Transverse colon (tissue), 4 donors: ENCODE measurements at regions not wholly inside any gene's neighbourhood (a gene's known extent, or its start where the extent isn't known, plus 50 kb on each side); places are given as distances from the start of the nearest gene placed in this dataset.

Experiments used
- DNase-seq: peaks from one replicate; pipeline ENCODE4 v3.0.0-alpha.2; 2019
- H3K27ac ChIP-seq, 4 donors: fragments of 200-600 bp; sonication (generic); 2 replicates each; pipeline ENCODE4 v1.5.1; 2016 to 2018; ENCODE audit warnings: inconsistent platforms in 4 of 4
- H3K27me3 ChIP-seq: fragments of 200-600 bp; sonication (generic); 2 replicates; pipeline ENCODE4 v1.5.1; 2017; ENCODE audit warnings: inconsistent platforms
- H3K36me3 ChIP-seq, 4 donors: fragments of 200-600 bp; sonication (generic); 2 replicates each; pipeline ENCODE4 v1.5.1; 2017 to 2019; ENCODE audit warnings: inconsistent platforms in 4 of 4
- H3K4me1 ChIP-seq, 4 donors: fragments of 200-600 bp; sonication (generic); 2 replicates each; pipeline ENCODE4 v1.5.1; 2017 to 2020; ENCODE audit warnings: inconsistent platforms in 4 of 4
- H3K4me3 ChIP-seq, 4 donors: fragments of 200-600 bp; sonication (generic); 1 replicate in 1 of 4; 2 replicates in 3 of 4; pipeline versions ENCODE4 v1.5.1 to v1.6.1; 2017 to 2019; ENCODE audit warnings: inconsistent platforms in 4 of 4
- H3K9me3 ChIP-seq, 2 donors: fragments of 200-600 bp; sonication (generic); 2 replicates each; pipeline ENCODE4 v1.5.1; 2017 to 2019; ENCODE audit warnings: inconsistent platforms in 2 of 2
- CTCF ChIP-seq, 5 experiments: fragments of 200-600 bp in 3 of 5; fragments of 450-650 bp in 2 of 5; sonication (generic) in 3 of 5; IDR thresholded peaks; 1 replicate in 2 of 5; 2 replicates in 3 of 5; pipeline ENCODE4 v1.5.1; 2016 to 2017; ENCODE audit warnings: antibody characterized with exemption in 5 of 5, inconsistent platforms in 3 of 5, mild to moderate bottlenecking in 2 of 5, moderate library complexity in 1 of 5
- EP300 ChIP-seq: sonication (generic); formaldehyde crosslinking; IDR thresholded peaks from one replicate; pipeline ENCODE4 v1.6.1; 2017; ENCODE audit warnings: antibody characterized with exemption, low read depth
- POLR2A ChIP-seq: fragments of 450-650 bp; IDR thresholded peaks from one replicate; pipeline ENCODE4 v1.6.1; 2016; ENCODE audit warnings: antibody characterized with exemption, mild to moderate bottlenecking, moderate library complexity
- POLR2AphosphoS5 ChIP-seq, 3 donors: sonication (generic); formaldehyde crosslinking; IDR thresholded peaks; one replicate each; pipeline ENCODE4 v1.6.1; 2016; ENCODE audit warnings: antibody characterized with exemption in 3 of 3
- WGBS, 2 donors: methylation state at CpG; one replicate each; pipeline ENCODE4 v1.1.5; 2018; ENCODE audit warnings: low coverage in 1 of 2; 5-methylcytosine and 5-hydroxymethylcytosine counted together
- in situ Hi-C, 4 donors: fragments of 200-750 bp; cut with MboI; loops; one replicate each; pipeline versions ENCODE4 v1.15.0 to v1.15.1; 2017; ENCODE audit warnings: low sequenced_read_pairs in 3 of 4, low pct_ligation_motif_present in 1 of 4, low pct_unique_long_range_greater_than_20kb in 1 of 4
- intact Hi-C: fragments of 100-400 bp; cut with DNase I; formaldehyde crosslinking; loops from one replicate; pipeline ENCODE4 v1.15.1; 2023; ENCODE audit warnings: low total_unique reads

DNA sequence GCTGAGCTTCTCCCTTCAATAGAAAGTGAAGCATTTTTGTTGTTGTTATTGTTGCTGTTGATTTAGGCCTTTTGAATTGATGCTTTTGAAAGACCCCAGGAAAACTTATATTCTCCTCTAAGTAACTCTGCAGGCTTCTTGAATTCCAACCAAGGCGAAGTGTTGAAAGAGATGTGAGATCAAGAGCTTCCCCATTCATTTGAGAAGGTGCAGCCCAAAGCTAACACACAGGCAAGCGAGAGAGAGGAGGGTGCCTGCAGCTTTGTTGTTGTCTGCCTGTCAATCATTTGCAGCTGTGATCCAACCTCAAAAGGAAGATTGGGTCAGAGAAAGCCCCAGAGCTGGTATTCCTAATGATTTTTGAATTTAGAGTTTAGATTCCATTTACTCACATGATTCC lies 963.6 kb upstream of the CNTNAP5 start:
- 85 to 100% methylated on average over 1 to 2 of the region's 2 CpGs for WGBS, 2 donors
- Histone ChIP-seq H3K4me1 (no peaks in the 10 kb centered on the region), H3K9me3 (no peaks in the 10 kb centered on the region), H3K36me3 (no peaks in the 10 kb centered on the region), H3K27ac (no peak overlapping the region), H3K27me3 (no peaks in the 10 kb centered on the region), H3K4me3 (no peak overlapping the region)
- in situ Hi-C loops: no loop called here
- intact Hi-C loops: no loop called here
- TF ChIP-seq EP300 (no peak), CTCF (IDR thresholded peaks at IDR 0.05) (no peak), POLR2AphosphoS5 (IDR thresholded peaks at IDR 0.05) (no peak), POLR2A (no peak)
- DNase-seq: no peak

DNA sequence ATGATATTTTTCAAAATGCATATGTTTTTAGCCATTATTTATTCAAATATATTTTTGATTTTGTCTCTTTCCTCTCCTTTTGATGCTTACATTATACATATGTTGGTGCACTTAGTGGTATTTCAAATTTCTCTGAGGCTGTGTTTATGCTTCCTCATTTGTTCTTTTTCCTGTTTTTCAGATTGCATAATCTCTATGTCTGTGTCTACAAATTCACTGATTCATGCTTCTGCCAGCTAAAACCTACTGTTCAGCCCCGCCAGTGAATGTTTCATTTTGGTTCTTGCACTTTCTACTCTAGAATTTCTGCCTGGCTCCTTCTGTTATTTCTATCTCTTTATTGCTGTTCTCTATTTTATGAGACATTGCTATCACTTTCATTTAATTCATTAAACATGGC lies 951.7 kb upstream of the CNTNAP5 start:
- Histone ChIP-seq H3K36me3 (no peaks in the 10 kb centered on the region), H3K4me1 (no peaks in the 10 kb centered on the region), H3K9me3 (no peaks in the 10 kb centered on the region), H3K27ac (no peak overlapping the region), H3K27me3 (no peaks in the 10 kb centered on the region), H3K4me3 (no peak overlapping the region)
- no peak for DNase-seq
- intact Hi-C loops: no loop called here
- in situ Hi-C loops: no loop called here
- TF ChIP-seq POLR2A (no peak), CTCF (IDR thresholded peaks at IDR 0.05) (no peak), POLR2AphosphoS5 (IDR thresholded peaks at IDR 0.05) (no peak), EP300 (no peak)
- WGBS, 2 donors: 14 to 19% methylated on average over 1 of the region's 1 CpG

DNA sequence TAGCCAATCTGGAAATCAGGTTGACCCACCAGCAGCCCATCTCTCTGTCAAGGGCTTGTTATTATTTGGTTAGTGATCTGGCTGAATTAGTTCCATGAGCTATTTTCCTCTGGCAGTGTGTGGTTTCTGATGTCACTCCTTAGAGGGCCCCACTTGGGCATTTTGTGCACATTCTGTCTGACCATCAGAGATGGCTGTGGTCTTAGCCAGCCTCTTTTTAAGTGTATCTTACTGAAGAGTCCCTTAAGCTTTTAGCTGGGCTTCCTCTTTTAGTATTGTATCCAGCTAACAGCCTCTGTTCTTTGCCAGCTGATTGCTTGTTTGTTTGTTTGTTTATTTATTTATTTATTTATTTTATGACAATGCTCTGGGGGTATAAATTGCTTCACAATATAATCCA lies 951.1 kb upstream of the CNTNAP5 start:
- intact Hi-C loops: no loop called here
- no peak for DNase-seq
- Histone ChIP-seq H3K27me3 (no peaks in the 10 kb centered on the region), H3K4me3 (no peak overlapping the region), H3K27ac (no peak overlapping the region), H3K4me1 (no peaks in the 10 kb centered on the region), H3K36me3 (no peaks in the 10 kb centered on the region), H3K9me3 (no peaks in the 10 kb centered on the region)
- in situ Hi-C loops: no loop called here
- TF ChIP-seq POLR2A: no peak
- no peak for TF ChIP-seq POLR2AphosphoS5 (IDR thresholded peaks at IDR 0.05)
- no peak for TF ChIP-seq CTCF (IDR thresholded peaks at IDR 0.05)
- no peak for TF ChIP-seq EP300

DNA sequence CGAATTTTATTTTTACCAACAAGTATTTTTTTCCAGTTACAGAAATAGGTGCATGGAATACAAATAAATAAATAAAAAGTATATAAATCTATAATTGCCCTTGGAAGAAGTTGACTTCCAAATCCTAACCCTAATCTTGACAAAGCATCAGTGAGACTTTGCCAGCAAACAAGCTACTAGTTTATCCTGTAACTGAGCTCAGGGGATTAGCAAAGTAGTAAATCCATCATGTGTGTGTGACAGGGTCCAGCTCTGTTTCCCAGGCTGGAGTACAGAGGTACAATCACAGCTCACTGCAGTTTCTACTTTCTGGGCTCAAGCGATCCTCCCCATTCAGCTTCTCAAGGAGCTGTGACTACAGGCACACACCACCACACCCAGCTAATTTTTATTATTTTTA lies 948.0 kb upstream of the CNTNAP5 start:
- intact Hi-C loops: no loop called here
- H3K36me3 ChIP-seq: no peaks in the 10 kb centered on the region
- no peaks in the 10 kb centered on the region for H3K27me3 ChIP-seq
- no peaks in the 10 kb centered on the region for H3K9me3 ChIP-seq
- no peak for DNase-seq
- WGBS, 2 donors: 22 to 50% methylated on average over 1 to 2 of the region's 2 CpGs
- no peak overlapping the region for H3K27ac ChIP-seq
- no peaks in the 10 kb centered on the region for H3K4me1 ChIP-seq
- in situ Hi-C loops: no loop called here
- TF ChIP-seq POLR2A (no peak), POLR2AphosphoS5 (IDR thresholded peaks at IDR 0.05) (no peak)
- H3K4me3 ChIP-seq: no peak overlapping the region

DNA sequence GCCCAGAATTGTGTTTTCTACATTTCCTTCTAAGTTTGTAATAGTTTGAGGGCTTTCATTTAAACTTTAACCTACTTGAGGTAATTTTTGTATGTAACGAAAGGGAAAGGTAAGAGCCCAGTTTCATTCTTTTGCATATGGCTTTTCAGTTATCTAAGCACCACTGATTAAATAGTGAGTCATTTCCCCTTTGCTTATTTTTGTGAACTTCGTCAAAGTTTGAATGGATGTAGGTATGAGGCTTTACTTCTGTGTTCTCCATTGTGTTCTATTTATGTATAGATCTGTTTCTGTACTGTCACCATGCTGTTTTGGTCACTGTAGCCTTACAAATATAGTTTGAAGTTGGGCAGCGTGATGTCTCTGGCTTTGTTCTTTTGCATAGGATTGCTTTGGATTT lies 944.8 kb upstream of the CNTNAP5 start:
- no peak for TF ChIP-seq POLR2AphosphoS5 (IDR thresholded peaks at IDR 0.05)
- TF ChIP-seq EP300: no peak
- TF ChIP-seq CTCF (IDR thresholded peaks at IDR 0.05): no peak
- no peak for TF ChIP-seq POLR2A
- Histone ChIP-seq H3K36me3 (no peaks in the 10 kb centered on the region), H3K4me1 (no peaks in the 10 kb centered on the region), H3K9me3 (no peaks in the 10 kb centered on the region), H3K27ac (no peak overlapping the region), H3K4me3 (no peak overlapping the region), H3K27me3 (no peaks in the 10 kb centered on the region)
- in situ Hi-C loops (no loop called here), intact Hi-C loops (no loop called here)
- no peak for DNase-seq
- WGBS, 2 donors: 64 to 69% methylated on average over 2 to 3 of the region's 3 CpGs
